Tibial artery (tissue), 4 donors: ENCODE measurements at regions not wholly inside any gene's neighbourhood (a gene's known extent, or its start where the extent isn't known, plus 50 kb on each side); places are given as distances from the start of the nearest gene placed in this dataset.

Experiments used
- DNase-seq, 2 donors: peaks; one replicate each; pipeline ENCODE4 v3.0.0-alpha.2; 2019
- H3K27ac ChIP-seq, 2 donors: fragments of 200-600 bp; sonication (generic) in 1 of 2; 1 replicate in 1 of 2; 2 replicates in 1 of 2; pipeline ENCODE4 v1.5.1; 2018 to 2019; ENCODE audit warnings: mild to moderate bottlenecking in 1 of 2
- H3K27me3 ChIP-seq, 2 donors: fragments of 200-600 bp; sonication (generic) in 1 of 2; one replicate each; pipeline versions ENCODE4 v1.5.1 to v1.6.0; 2016 to 2019
- H3K36me3 ChIP-seq, 3 donors: fragments of 200-600 bp; sonication (generic) in 2 of 3; one replicate each; pipeline ENCODE4 v1.5.1; 2016 to 2019; ENCODE audit warnings: mild to moderate bottlenecking in 2 of 3
- H3K4me1 ChIP-seq, 4 donors: fragments of 200-600 bp; sonication (generic) in 2 of 4; 1 replicate in 3 of 4; 2 replicates in 1 of 4; pipeline ENCODE4 v1.5.1; 2016 to 2019
- H3K4me3 ChIP-seq, 2 donors: fragments of 200-600 bp; sonication (generic) in 1 of 2; 1 replicate in 1 of 2; 2 replicates in 1 of 2; pipeline ENCODE4 v1.5.1; 2018 to 2019; ENCODE audit warnings: mild to moderate bottlenecking in 2 of 2
- H3K9me3 ChIP-seq, 3 donors: fragments of 200-600 bp; sonication (generic) in 1 of 3; one replicate each; pipeline ENCODE4 v1.5.1; 2016 to 2019
- intact Hi-C: fragments of 100-400 bp; cut with DNase I; formaldehyde crosslinking; loops from one replicate; pipeline ENCODE4 v1.15.0; 2023; ENCODE audit warnings: low total_unique reads
- TF ChIP-seq, protein P1 (sequence below), 2 experiments: fragments of 200-600 bp in 1 of 2; fragments of 450-650 bp in 1 of 2; IDR thresholded peaks; one replicate each; pipeline ENCODE4 v1.5.1; 2017 to 2019; ENCODE audit warnings: antibody characterized with exemption in 2 of 2, mild to moderate bottlenecking in 1 of 2, moderate library complexity in 1 of 2

- peak in 1 of 2 donors; percentile 58 for DNase-seq
- Histone ChIP-seq H3K4me1 (peaks cover 0 to 6% (median 0%) of the 10 kb centered on the region in 4 donors), H3K9me3 (no peaks in the 10 kb centered on the region), H3K27me3 (peaks cover 0 to 5% of the 10 kb centered on the region in 2 donors), H3K36me3 (no peaks in the 10 kb centered on the region), H3K27ac (no peak overlapping the region), H3K4me3 (no peak overlapping the region)
- TF ChIP-seq, protein P1, sequence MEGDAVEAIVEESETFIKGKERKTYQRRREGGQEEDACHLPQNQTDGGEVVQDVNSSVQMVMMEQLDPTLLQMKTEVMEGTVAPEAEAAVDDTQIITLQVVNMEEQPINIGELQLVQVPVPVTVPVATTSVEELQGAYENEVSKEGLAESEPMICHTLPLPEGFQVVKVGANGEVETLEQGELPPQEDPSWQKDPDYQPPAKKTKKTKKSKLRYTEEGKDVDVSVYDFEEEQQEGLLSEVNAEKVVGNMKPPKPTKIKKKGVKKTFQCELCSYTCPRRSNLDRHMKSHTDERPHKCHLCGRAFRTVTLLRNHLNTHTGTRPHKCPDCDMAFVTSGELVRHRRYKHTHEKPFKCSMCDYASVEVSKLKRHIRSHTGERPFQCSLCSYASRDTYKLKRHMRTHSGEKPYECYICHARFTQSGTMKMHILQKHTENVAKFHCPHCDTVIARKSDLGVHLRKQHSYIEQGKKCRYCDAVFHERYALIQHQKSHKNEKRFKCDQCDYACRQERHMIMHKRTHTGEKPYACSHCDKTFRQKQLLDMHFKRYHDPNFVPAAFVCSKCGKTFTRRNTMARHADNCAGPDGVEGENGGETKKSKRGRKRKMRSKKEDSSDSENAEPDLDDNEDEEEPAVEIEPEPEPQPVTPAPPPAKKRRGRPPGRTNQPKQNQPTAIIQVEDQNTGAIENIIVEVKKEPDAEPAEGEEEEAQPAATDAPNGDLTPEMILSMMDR (IDR thresholded peaks at IDR 0.05) = no peak
- intact Hi-C loops = no loop called here
Observed at GRCh38 chr5:133825631-133826289, 142.7 kb downstream of the C5orf15 start.

- intact Hi-C loops = no loop called here
- H3K4me1 ChIP-seq = peaks cover 0 to 7% (median 3%) of the 10 kb centered on the region in 4 donors
- TF ChIP-seq, protein P1 (IDR thresholded peaks at IDR 0.05) = no peak
- DNase-seq = peak in 1 of 2 donors; percentile 27
- H3K27me3 ChIP-seq = peaks cover 0 to 5% of the 10 kb centered on the region in 2 donors
- H3K4me3 ChIP-seq = no peak overlapping the region
- H3K36me3 ChIP-seq = no peaks in the 10 kb centered on the region
- H3K27ac ChIP-seq = no peak overlapping the region
- H3K9me3 ChIP-seq = no peaks in the 10 kb centered on the region
Observed at GRCh38 chr5:133824661-133825254, 143.7 kb downstream of the C5orf15 start.

GRCh38 chr5:133821889-133822288 is 146.5 kb downstream of the C5orf15 start:
- no peak for DNase-seq
- Histone ChIP-seq H3K4me1 (peaks cover 0 to 17% (median 5%) of the 10 kb centered on the region in 4 donors), H3K4me3 (no peak overlapping the region), H3K9me3 (no peaks in the 10 kb centered on the region), H3K27me3 (peaks cover 0 to 2% of the 10 kb centered on the region in 2 donors), H3K36me3 (no peaks in the 10 kb centered on the region), H3K27ac (no peak overlapping the region)
- intact Hi-C loops = no loop called here
- TF ChIP-seq, protein P1 (IDR thresholded peaks at IDR 0.05) = no peak

GRCh38 chr5:133821311-133821741 is 147.1 kb downstream of the C5orf15 start:
- Histone ChIP-seq H3K27me3 (no peaks in the 10 kb centered on the region), H3K4me3 (no peak overlapping the region), H3K36me3 (no peaks in the 10 kb centered on the region), H3K9me3 (no peaks in the 10 kb centered on the region), H3K4me1 (peaks cover 0 to 17% (median 5%) of the 10 kb centered on the region in 4 donors), H3K27ac (no peak overlapping the region)
- intact Hi-C loops = no loop called here
- TF ChIP-seq, protein P1 (IDR thresholded peaks at IDR 0.05) = no peak
- DNase-seq = peak in 1 of 2 donors; percentile 19

DNA sequence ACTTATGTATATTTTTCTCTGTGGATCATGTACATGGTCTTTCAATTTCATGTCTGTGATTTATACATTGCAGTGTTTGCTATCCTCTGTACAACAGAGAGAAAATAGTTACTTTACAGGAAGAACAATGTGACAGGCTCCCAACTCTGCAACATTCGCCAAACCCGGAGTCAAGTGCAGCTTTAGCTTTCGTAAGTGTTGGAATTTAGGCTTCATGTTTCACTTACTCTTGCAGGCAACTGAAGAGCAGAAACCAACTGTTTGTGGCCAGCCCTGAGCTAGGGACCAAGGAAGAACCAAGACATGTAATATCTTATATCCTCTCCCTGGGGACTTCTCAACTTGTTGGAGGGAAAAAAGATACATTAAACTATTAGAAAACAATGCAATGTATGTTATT is 147.9 kb downstream of the C5orf15 start:
- intact Hi-C loops = no loop called here
- Histone ChIP-seq H3K27ac (no peak overlapping the region), H3K4me3 (no peak overlapping the region), H3K27me3 (no peaks in the 10 kb centered on the region), H3K9me3 (no peaks in the 10 kb centered on the region), H3K36me3 (no peaks in the 10 kb centered on the region), H3K4me1 (peaks cover 0 to 17% (median 5%) of the 10 kb centered on the region in 4 donors)
- TF ChIP-seq, protein P1 (IDR thresholded peaks at IDR 0.05) = no peak
- peak in 1 of 2 donors; percentile 27 for DNase-seq
